Lower leg skin (tissue), 3 donors: ENCODE measurements at regions not wholly inside any gene's neighbourhood (a gene's known extent, or its start where the extent isn't known, plus 50 kb on each side); places are given as distances from the start of the nearest gene placed in this dataset.

ENCODE experiments used
- CTCF ChIP-seq, 3 donors: fragments of 450-650 bp; IDR thresholded peaks; one replicate each; pipeline ENCODE4 v1.5.1; 2016; ENCODE audit warnings: antibody characterized with exemption in 3 of 3, mild to moderate bottlenecking in 3 of 3, moderate library complexity in 2 of 3
- POLR2A ChIP-seq, 2 donors: fragments of 450-650 bp; IDR thresholded peaks; one replicate each; pipeline ENCODE4 v1.6.1; 2016 to 2017; ENCODE audit warnings: antibody characterized with exemption in 2 of 2, mild to moderate bottlenecking in 1 of 2, moderate library complexity in 1 of 2

GRCh38 chr12:86796550-86796949 lies 540.4 kb upstream of the MGAT4C start:
- no peak for TF ChIP-seq CTCF (IDR thresholded peaks at IDR 0.05)
- TF ChIP-seq POLR2A (IDR thresholded peaks at IDR 0.05) = no peak
